OCI-LY7 (cell line): ENCODE measurements at regions not wholly inside any gene's neighbourhood (a gene's known extent, or its start where the extent isn't known, plus 50 kb on each side); places are given as distances from the start of the nearest gene placed in this dataset.

Experiments used
- EZH2phosphoT487 ChIP-seq: fragments of 200-600 bp; sonication (generic); IDR thresholded peaks from 2 replicates; pipeline ENCODE4 v1.6.1; 2018; ENCODE audit warnings: low read depth, borderline replicate concordance, mild to moderate bottlenecking, mixed run types, antibody characterized with exemption, low read length, moderate library complexity, mixed read lengths
- TF ChIP-seq, protein P1 (sequence below): fragments of 200-600 bp; sonication (generic); conservative IDR thresholded peaks from 2 replicates; pipeline ENCODE4 v1.5.1; 2014; ENCODE audit warnings: mild to moderate bottlenecking, antibody characterized with exemption, low read length, moderate library complexity, mixed read lengths

DNA sequence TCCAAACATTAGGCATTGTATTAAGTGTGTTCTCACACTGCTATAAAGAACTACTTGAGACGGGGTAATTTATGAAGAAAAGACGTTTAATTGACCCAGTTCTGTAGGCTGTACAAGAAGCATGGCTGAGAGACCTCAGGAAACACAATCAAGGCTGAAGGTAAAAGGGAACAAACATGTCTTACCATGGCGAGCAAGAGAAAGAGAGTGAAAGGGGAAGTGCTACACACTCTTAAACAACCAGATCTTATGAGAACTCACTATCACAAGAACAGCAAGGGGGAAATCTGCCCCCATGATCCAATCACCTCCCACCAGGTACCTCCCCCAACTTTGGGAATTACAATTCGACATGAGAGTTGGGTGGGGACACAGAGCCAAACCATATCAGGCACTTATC is 86.6 kb upstream of the TOP1 start:
- TF ChIP-seq, protein P1, sequence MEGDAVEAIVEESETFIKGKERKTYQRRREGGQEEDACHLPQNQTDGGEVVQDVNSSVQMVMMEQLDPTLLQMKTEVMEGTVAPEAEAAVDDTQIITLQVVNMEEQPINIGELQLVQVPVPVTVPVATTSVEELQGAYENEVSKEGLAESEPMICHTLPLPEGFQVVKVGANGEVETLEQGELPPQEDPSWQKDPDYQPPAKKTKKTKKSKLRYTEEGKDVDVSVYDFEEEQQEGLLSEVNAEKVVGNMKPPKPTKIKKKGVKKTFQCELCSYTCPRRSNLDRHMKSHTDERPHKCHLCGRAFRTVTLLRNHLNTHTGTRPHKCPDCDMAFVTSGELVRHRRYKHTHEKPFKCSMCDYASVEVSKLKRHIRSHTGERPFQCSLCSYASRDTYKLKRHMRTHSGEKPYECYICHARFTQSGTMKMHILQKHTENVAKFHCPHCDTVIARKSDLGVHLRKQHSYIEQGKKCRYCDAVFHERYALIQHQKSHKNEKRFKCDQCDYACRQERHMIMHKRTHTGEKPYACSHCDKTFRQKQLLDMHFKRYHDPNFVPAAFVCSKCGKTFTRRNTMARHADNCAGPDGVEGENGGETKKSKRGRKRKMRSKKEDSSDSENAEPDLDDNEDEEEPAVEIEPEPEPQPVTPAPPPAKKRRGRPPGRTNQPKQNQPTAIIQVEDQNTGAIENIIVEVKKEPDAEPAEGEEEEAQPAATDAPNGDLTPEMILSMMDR: no peak
- no peak for TF ChIP-seq EZH2phosphoT487
